SU-DHL-6 (cell line): ENCODE measurements at regions not wholly inside any gene's neighbourhood (a gene's known extent, or its start where the extent isn't known, plus 50 kb on each side); places are given as distances from the start of the nearest gene placed in this dataset.
"Not testable (repeated sequence)": the region's sequence is repeated elsewhere in the genome, so short reads cannot be mapped to it uniquely, and the experiment has no call there.

Source experiments
- EZH2phosphoT487 ChIP-seq: fragments of 200-600 bp; sonication (generic), shearing (Covaris generic); conservative IDR thresholded peaks from 2 replicates; pipeline ENCODE4 v1.6.1; 2018; ENCODE audit warnings: mild to moderate bottlenecking, antibody characterized with exemption, low read length, moderate library complexity, mixed read lengths
- TF ChIP-seq, protein P1 (sequence below): fragments of 200-600 bp; sonication (generic); IDR thresholded peaks from one replicate; pipeline ENCODE4 v1.5.1; 2017; ENCODE audit warnings: antibody characterized with exemption, mild to moderate bottlenecking, low read length, moderate library complexity; ENCODE audit not compliant: insufficient read depth, poor library complexity, severe bottlenecking

GRCh38 chr6:144670259-144670658, 385.1 kb downstream of the UTRN start:
- TF ChIP-seq, protein P1, sequence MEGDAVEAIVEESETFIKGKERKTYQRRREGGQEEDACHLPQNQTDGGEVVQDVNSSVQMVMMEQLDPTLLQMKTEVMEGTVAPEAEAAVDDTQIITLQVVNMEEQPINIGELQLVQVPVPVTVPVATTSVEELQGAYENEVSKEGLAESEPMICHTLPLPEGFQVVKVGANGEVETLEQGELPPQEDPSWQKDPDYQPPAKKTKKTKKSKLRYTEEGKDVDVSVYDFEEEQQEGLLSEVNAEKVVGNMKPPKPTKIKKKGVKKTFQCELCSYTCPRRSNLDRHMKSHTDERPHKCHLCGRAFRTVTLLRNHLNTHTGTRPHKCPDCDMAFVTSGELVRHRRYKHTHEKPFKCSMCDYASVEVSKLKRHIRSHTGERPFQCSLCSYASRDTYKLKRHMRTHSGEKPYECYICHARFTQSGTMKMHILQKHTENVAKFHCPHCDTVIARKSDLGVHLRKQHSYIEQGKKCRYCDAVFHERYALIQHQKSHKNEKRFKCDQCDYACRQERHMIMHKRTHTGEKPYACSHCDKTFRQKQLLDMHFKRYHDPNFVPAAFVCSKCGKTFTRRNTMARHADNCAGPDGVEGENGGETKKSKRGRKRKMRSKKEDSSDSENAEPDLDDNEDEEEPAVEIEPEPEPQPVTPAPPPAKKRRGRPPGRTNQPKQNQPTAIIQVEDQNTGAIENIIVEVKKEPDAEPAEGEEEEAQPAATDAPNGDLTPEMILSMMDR, result not testable (repeated sequence)
- not testable (repeated sequence) for TF ChIP-seq EZH2phosphoT487
